ENCODE measurements at regions not wholly inside any gene's neighbourhood (a gene's known extent, or its start where the extent isn't known, plus 50 kb on each side); places are given as distances from the start of the nearest gene placed in this dataset.
"Not testable (repeated sequence)": the region's sequence is repeated elsewhere in the genome, so short reads cannot be mapped to it uniquely, and the experiment has no call there.

GRCh38 chr10:44752451-44753441 is 158.4 kb upstream of the TMEM72 start:
- H3K4me2 ChIP-seq (ENCODE audit: low read length): no peak overlapping the region
- no peaks in the 10 kb centered on the region for H3K79me2 ChIP-seq (ENCODE audit: control insufficient read depth, low read length)
- no peaks in the 10 kb centered on the region for H3F3A ChIP-seq (ENCODE audit: control insufficient read depth, insufficient read depth)
- no peaks in the 10 kb centered on the region for H3K27me3 ChIP-seq (ENCODE audit: control insufficient read depth, low read length)
- H4K20me1 ChIP-seq (ENCODE audit: control insufficient read depth, insufficient read depth, low read depth, low read length): no peaks in the 10 kb centered on the region
- TF ChIP-seq CTCF (IDR thresholded peaks at IDR 0.05; ENCODE audit: low read depth, low read length, poor library complexity, severe bottlenecking): no peak
- TF ChIP-seq EZH2phosphoT487 (IDR thresholded peaks at IDR 0.05; ENCODE audit: borderline replicate concordance, low read length): no peak
- H3K27ac ChIP-seq (ENCODE audit: low read depth, low read length): no peak overlapping the region
- H3K4me3 ChIP-seq (ENCODE audit: low read length): no peak overlapping the region
- H3K9me3 ChIP-seq (ENCODE audit: control insufficient read depth, insufficient read depth, low read length): no peaks in the 10 kb centered on the region
- no peaks in the 10 kb centered on the region for H3K36me3 ChIP-seq (ENCODE audit: control insufficient read depth, low read length)
- no peaks in the 10 kb centered on the region for H3K4me1 ChIP-seq (ENCODE audit: control insufficient read depth, low read length)
- no peaks in the 10 kb centered on the region for H3K9me2 ChIP-seq (replicated peaks; ENCODE audit: control insufficient read depth, low read length)

- H3K36me3 ChIP-seq (ENCODE audit: control insufficient read depth, low read length): not testable (repeated sequence)
Observed at GRCh38 chr10:44754355-44754754, 156.8 kb upstream of the TMEM72 start.

GRCh38 chr10:44755481-44755880 is 155.7 kb upstream of the TMEM72 start:
- Histone ChIP-seq H3K9me2 (replicated peaks; ENCODE audit: control insufficient read depth, low read length) (no peaks in the 10 kb centered on the region), H3K36me3 (ENCODE audit: control insufficient read depth, low read length) (no peaks in the 10 kb centered on the region), H3K27me3 (ENCODE audit: control insufficient read depth, low read length) (no peaks in the 10 kb centered on the region), H3K9me3 (ENCODE audit: control insufficient read depth, insufficient read depth, low read length) (no peaks in the 10 kb centered on the region), H4K20me1 (ENCODE audit: control insufficient read depth, insufficient read depth, low read depth, low read length) (no peaks in the 10 kb centered on the region), H3K4me3 (ENCODE audit: low read length) (no peak overlapping the region), H3K27ac (ENCODE audit: low read depth, low read length) (no peak overlapping the region), H3K79me2 (ENCODE audit: control insufficient read depth, low read length) (no peaks in the 10 kb centered on the region), H3K4me2 (ENCODE audit: low read length) (no peak overlapping the region), H3F3A (ENCODE audit: control insufficient read depth, insufficient read depth) (no peaks in the 10 kb centered on the region), H3K4me1 (ENCODE audit: control insufficient read depth, low read length) (no peaks in the 10 kb centered on the region)
- TF ChIP-seq EZH2phosphoT487 (IDR thresholded peaks at IDR 0.05; ENCODE audit: borderline replicate concordance, low read length): no peak
- no peak for TF ChIP-seq CTCF (IDR thresholded peaks at IDR 0.05; ENCODE audit: low read depth, low read length, poor library complexity, severe bottlenecking)

More at GRCh38 chr10:44754355-44754754, 156.8 kb upstream of the TMEM72 start:
- not testable (repeated sequence) for H4K20me1 ChIP-seq (ENCODE audit: control insufficient read depth, insufficient read depth, low read depth, low read length); H3K27me3 ChIP-seq (ENCODE audit: control insufficient read depth, low read length); H3K79me2 ChIP-seq (ENCODE audit: control insufficient read depth, low read length); H3K4me1 ChIP-seq (ENCODE audit: control insufficient read depth, low read length); H3K4me3 ChIP-seq (ENCODE audit: low read length); H3K27ac ChIP-seq (ENCODE audit: low read depth, low read length); H3F3A ChIP-seq (ENCODE audit: control insufficient read depth, insufficient read depth); H3K4me2 ChIP-seq (ENCODE audit: low read length); H3K9me3 ChIP-seq (ENCODE audit: control insufficient read depth, insufficient read depth, low read length); H3K9me2 ChIP-seq (replicated peaks; ENCODE audit: control insufficient read depth, low read length)

GRCh38 chr10:44756216-44756615 is 154.9 kb upstream of the TMEM72 start:
- no peaks in the 10 kb centered on the region for H3K9me2 ChIP-seq (replicated peaks; ENCODE audit: control insufficient read depth, low read length)
- no peak overlapping the region for H3K4me2 ChIP-seq (ENCODE audit: low read length)
- no peaks in the 10 kb centered on the region for H3K4me1 ChIP-seq (ENCODE audit: control insufficient read depth, low read length)
- no peaks in the 10 kb centered on the region for H3K79me2 ChIP-seq (ENCODE audit: control insufficient read depth, low read length)
- H3K4me3 ChIP-seq (ENCODE audit: low read length): no peak overlapping the region
- TF ChIP-seq EZH2phosphoT487 (IDR thresholded peaks at IDR 0.05; ENCODE audit: borderline replicate concordance, low read length) (no peak), CTCF (IDR thresholded peaks at IDR 0.05; ENCODE audit: low read depth, low read length, poor library complexity, severe bottlenecking) (no peak)
- no peaks in the 10 kb centered on the region for H3K36me3 ChIP-seq (ENCODE audit: control insufficient read depth, low read length)
- no peaks in the 10 kb centered on the region for H3K27me3 ChIP-seq (ENCODE audit: control insufficient read depth, low read length)
- no peaks in the 10 kb centered on the region for H3K9me3 ChIP-seq (ENCODE audit: control insufficient read depth, insufficient read depth, low read length)
- H4K20me1 ChIP-seq (ENCODE audit: control insufficient read depth, insufficient read depth, low read depth, low read length): no peaks in the 10 kb centered on the region
- no peak overlapping the region for H3K27ac ChIP-seq (ENCODE audit: low read depth, low read length)
- H3F3A ChIP-seq (ENCODE audit: control insufficient read depth, insufficient read depth): no peaks in the 10 kb centered on the region

All from DOHH2 (cell line).